ENCODE measurements at regions not wholly inside any gene's neighbourhood (a gene's known extent, or its start where the extent isn't known, plus 50 kb on each side); places are given as distances from the start of the nearest gene placed in this dataset.

DNA sequence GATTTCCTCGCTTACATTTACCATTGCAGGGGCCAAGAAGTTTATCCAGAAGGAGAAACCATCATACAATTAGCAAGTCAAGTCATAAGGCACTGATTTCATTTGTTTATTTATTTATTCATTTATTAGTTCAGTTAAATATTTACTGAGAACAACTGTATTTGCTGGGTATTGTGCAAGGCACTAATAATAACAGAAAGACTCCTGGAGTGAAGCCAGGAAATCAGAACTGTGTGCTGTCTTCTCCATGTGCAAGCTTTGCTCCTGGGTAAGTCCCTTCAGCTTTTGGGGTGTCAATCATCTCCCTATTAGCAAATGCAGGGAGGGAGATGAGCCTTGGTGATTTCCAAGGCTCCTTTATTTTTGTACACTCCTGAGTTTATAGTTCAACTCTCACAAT, 341.6 kb upstream of the MEIS1 start:
- DNase-seq (ENCODE audit: low read depth), result no peak
- no peak overlapping the region for H3K4me3 ChIP-seq (ENCODE audit: control insufficient read depth, low read depth, low read length)
- TF ChIP-seq, protein P1, sequence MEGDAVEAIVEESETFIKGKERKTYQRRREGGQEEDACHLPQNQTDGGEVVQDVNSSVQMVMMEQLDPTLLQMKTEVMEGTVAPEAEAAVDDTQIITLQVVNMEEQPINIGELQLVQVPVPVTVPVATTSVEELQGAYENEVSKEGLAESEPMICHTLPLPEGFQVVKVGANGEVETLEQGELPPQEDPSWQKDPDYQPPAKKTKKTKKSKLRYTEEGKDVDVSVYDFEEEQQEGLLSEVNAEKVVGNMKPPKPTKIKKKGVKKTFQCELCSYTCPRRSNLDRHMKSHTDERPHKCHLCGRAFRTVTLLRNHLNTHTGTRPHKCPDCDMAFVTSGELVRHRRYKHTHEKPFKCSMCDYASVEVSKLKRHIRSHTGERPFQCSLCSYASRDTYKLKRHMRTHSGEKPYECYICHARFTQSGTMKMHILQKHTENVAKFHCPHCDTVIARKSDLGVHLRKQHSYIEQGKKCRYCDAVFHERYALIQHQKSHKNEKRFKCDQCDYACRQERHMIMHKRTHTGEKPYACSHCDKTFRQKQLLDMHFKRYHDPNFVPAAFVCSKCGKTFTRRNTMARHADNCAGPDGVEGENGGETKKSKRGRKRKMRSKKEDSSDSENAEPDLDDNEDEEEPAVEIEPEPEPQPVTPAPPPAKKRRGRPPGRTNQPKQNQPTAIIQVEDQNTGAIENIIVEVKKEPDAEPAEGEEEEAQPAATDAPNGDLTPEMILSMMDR (IDR thresholded peaks at IDR 0.05; ENCODE audit: control insufficient read depth, insufficient read depth, low read depth, low read length, missing control alignments), result no peak

DNA sequence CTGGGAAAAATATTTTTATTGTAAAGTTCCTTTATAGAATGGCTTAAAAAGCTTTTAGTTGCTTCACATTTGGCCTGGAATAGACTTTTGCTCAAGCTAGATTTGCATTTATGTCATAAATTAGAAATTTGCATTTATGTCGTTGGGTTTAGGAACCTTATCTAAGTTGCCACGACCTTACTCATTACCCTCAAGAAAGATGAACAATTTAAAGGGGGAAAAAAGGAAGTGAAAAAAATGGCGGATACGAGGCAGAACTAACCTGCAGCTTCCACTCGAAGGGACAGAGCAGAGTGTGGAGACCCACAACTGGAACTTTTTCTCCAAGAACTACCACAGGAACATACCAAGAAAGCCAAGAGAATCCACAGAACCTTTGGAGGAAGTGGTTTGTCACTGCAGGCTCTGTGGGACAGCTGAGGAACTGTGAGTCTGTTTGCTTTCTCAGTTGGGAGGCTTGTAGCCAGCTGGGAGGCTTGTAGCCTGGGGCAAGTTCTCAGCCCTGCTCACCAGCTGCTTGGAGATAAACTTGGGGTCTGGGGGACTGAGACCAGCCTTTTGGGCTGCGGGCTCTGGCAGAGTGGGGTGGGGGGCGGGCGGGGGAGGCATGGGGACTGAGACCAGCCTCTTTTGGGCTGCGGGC, 349.9 kb upstream of the MEIS1 start:
- DNase-seq (ENCODE audit: low read depth), result no peak
- TF ChIP-seq, protein P1 (IDR thresholded peaks at IDR 0.05; ENCODE audit: control insufficient read depth, insufficient read depth, low read depth, low read length, missing control alignments), result no peak
- H3K4me3 ChIP-seq (ENCODE audit: control insufficient read depth, low read depth, low read length), result no peak overlapping the region

- TF ChIP-seq, protein P1 (IDR thresholded peaks at IDR 0.05; ENCODE audit: control insufficient read depth, insufficient read depth, low read depth, low read length, missing control alignments), result no peak
- DNase-seq (ENCODE audit: low read depth), result no peak
- H3K4me3 ChIP-seq (ENCODE audit: control insufficient read depth, low read depth, low read length), result no peak overlapping the region
Observed at GRCh38 chr2:66082581-66082980, 352.3 kb upstream of the MEIS1 start.

GRCh38 chr2:66080127-66080526, 354.8 kb upstream of the MEIS1 start:
- no peak for DNase-seq (ENCODE audit: low read depth)
- TF ChIP-seq, protein P1 (IDR thresholded peaks at IDR 0.05; ENCODE audit: control insufficient read depth, insufficient read depth, low read depth, low read length, missing control alignments), result no peak
- H3K4me3 ChIP-seq (ENCODE audit: control insufficient read depth, low read depth, low read length), result no peak overlapping the region

- H3K4me3 ChIP-seq (ENCODE audit: control insufficient read depth, low read depth, low read length), result no peak overlapping the region
- TF ChIP-seq, protein P1 (IDR thresholded peaks at IDR 0.05; ENCODE audit: control insufficient read depth, insufficient read depth, low read depth, low read length, missing control alignments), result no peak
- DNase-seq (ENCODE audit: low read depth), result no peak
Observed at GRCh38 chr2:66073172-66073571, 361.8 kb upstream of the MEIS1 start.

GRCh38 chr2:66070721-66071602, 364.0 kb upstream of the MEIS1 start:
- DNase-seq (ENCODE audit: low read depth), result no peak
- TF ChIP-seq, protein P1 (IDR thresholded peaks at IDR 0.05; ENCODE audit: control insufficient read depth, insufficient read depth, low read depth, low read length, missing control alignments), result no peak
- no peak overlapping the region for H3K4me3 ChIP-seq (ENCODE audit: control insufficient read depth, low read depth, low read length)
